H1 (cell line): ENCODE measurements at regions not wholly inside any gene's neighbourhood (a gene's known extent, or its start where the extent isn't known, plus 50 kb on each side); places are given as distances from the start of the nearest gene placed in this dataset.

ENCODE experiments used
- CTCF ChIA-PET: fragments of 300-600 bp; sonication (Branson Sonifier 250); formaldehyde crosslinking; loops from one replicate; lab custom pipeline; 2021; ENCODE audit not compliant: partially characterized antibody; lab: Charles Lee
- POLR2A ChIA-PET: fragments of 300-600 bp; sonication (Branson Sonifier 250); formaldehyde crosslinking; loops from one replicate; lab custom pipeline; 2021; ENCODE audit warnings: inconsistent platforms; ENCODE audit not compliant: partially characterized antibody; lab: Charles Lee
- DNase-seq, 2 experiments: peaks; one replicate each; pipeline versions ENCODE4 v3.0.0 to v3.0.0-alpha.2; 2010 to 2022; ENCODE audit warnings: low spot score in 2 of 2, low read depth in 1 of 2, mixed read lengths in 1 of 2
- FAIRE-seq: peaks from 2 replicates; lab custom pipeline; 2011; peaks lifted over from hg19 to GRCh38; lab: Jason Lieb, UNC
- H2AFZ ChIP-seq: 2 replicates; pipeline ENCODE4 v1.8.1; 2012; ENCODE audit warnings: low read length, inconsistent platforms
- H2AK5ac ChIP-seq: 2 replicates; pipeline ENCODE4 v1.6.1; 2013; ENCODE audit warnings: low read depth, low read length
- H2BK120ac ChIP-seq: replicated peaks from 2 replicates; pipeline ENCODE3; 2013; ENCODE audit warnings: low read depth, low read length, inconsistent platforms
- H2BK12ac ChIP-seq: 2 replicates; pipeline ENCODE4 v1.6.1; 2013; ENCODE audit warnings: low read depth, low read length
- H2BK15ac ChIP-seq: 2 replicates; pipeline ENCODE4 v1.6.1; 2013; ENCODE audit warnings: low read length
- H2BK20ac ChIP-seq: 2 replicates; pipeline ENCODE4 v1.6.1; 2013; ENCODE audit warnings: low read length
- H2BK5ac ChIP-seq: 2 replicates; pipeline ENCODE4 v1.6.1; 2013; ENCODE audit warnings: low read depth, low read length
- H3K14ac ChIP-seq: 2 replicates; pipeline ENCODE4 v1.6.1; 2013; ENCODE audit warnings: inconsistent platforms; ENCODE audit not compliant: insufficient read length
- H3K18ac ChIP-seq: 2 replicates; pipeline ENCODE4 v1.6.1; 2013; ENCODE audit warnings: low read length; ENCODE audit errors: extremely low read depth
- H3K23ac ChIP-seq: 2 replicates; pipeline ENCODE4 v1.6.1; 2013; ENCODE audit warnings: inconsistent platforms; ENCODE audit not compliant: insufficient read length
- H3K23me2 ChIP-seq: 2 replicates; pipeline ENCODE4 v1.6.1; 2013; ENCODE audit warnings: low read depth, low read length
- H3K27ac ChIP-seq: 2 replicates; pipeline ENCODE4 v1.6.1; 2011; ENCODE audit warnings: low read depth, low read length, inconsistent platforms
- H3K27me3 ChIP-seq, 4 experiments: replicated peaks in 1 of 4; 1 replicate in 1 of 4; 2 replicates in 3 of 4; pipeline versions ENCODE4 v1.6.1 to v1.8.1; 2011 to 2013; ENCODE audit warnings: low read length in 3 of 4, mild to moderate bottlenecking in 3 of 4, inconsistent platforms in 2 of 4, mixed read lengths in 2 of 4, moderate library complexity in 1 of 4; ENCODE audit not compliant: control insufficient read depth in 3 of 4, insufficient read depth in 3 of 4; ENCODE audit errors: extremely low read depth in 1 of 4
- H3K36me3 ChIP-seq, 4 experiments: 2 replicates each; pipeline versions ENCODE4 v1.6.1 to v1.8.1; 2011 to 2013; ENCODE audit warnings: mild to moderate bottlenecking in 4 of 4, low read length in 3 of 4, moderate library complexity in 2 of 4, control low read depth in 1 of 4, inconsistent platforms in 1 of 4; ENCODE audit not compliant: insufficient read depth in 4 of 4, control insufficient read depth in 2 of 4
- H3K4ac ChIP-seq: replicated peaks from 2 replicates; pipeline ENCODE3; 2013; ENCODE audit warnings: low read length, low read depth, mixed read lengths, inconsistent platforms; ENCODE audit not compliant: insufficient read length
- H3K4me1 ChIP-seq, 4 experiments: replicated peaks in 1 of 4; 1 replicate in 1 of 4; 2 replicates in 3 of 4; pipeline versions ENCODE4 v1.6.1 to v1.8.1; 2011 to 2013; ENCODE audit warnings: low read length in 3 of 4, inconsistent platforms in 2 of 4, mixed read lengths in 1 of 4; ENCODE audit not compliant: insufficient read depth in 4 of 4, control insufficient read depth in 3 of 4
- H3K4me2 ChIP-seq, 2 experiments: 2 replicates each; pipeline versions ENCODE4 v1.6.1 to v1.8.1; 2011 to 2013; ENCODE audit warnings: low read depth in 2 of 2, low read length in 2 of 2, control low read depth in 1 of 2, inconsistent platforms in 1 of 2, mild to moderate bottlenecking in 1 of 2; ENCODE audit not compliant: insufficient read depth in 1 of 2
- H3K4me3 ChIP-seq, 4 experiments: fragments of 200-600, 300-600 bp in 1 of 4; sonication (generic), shearing (Covaris generic), sonication (Bioruptor Twin) in 1 of 4; 2 replicates each; pipeline versions ENCODE4 v1.5.1 to v1.8.1; 2011 to 2016; ENCODE audit warnings: low read length in 4 of 4, low read depth in 3 of 4, control low read depth in 2 of 4, inconsistent platforms in 2 of 4, mild to moderate bottlenecking in 2 of 4, mixed read lengths in 1 of 4, moderate library complexity in 1 of 4; ENCODE audit not compliant: insufficient read depth in 2 of 4; ENCODE audit errors: extremely low read depth in 1 of 4
- H3K56ac ChIP-seq: replicated peaks from 2 replicates; pipeline ENCODE3; 2013; ENCODE audit warnings: low read depth, mild to moderate bottlenecking, mixed read lengths, low read length, inconsistent platforms; ENCODE audit not compliant: insufficient read length
- H3K79me1 ChIP-seq: 2 replicates; pipeline ENCODE4 v1.6.1; 2013; ENCODE audit warnings: low read depth, low read length, control low read depth
- H3K79me2 ChIP-seq, 2 experiments: 2 replicates each; pipeline versions ENCODE4 v1.6.1 to v1.8.1; 2012 to 2013; ENCODE audit warnings: low read length in 2 of 2, mild to moderate bottlenecking in 2 of 2, inconsistent platforms in 1 of 2; ENCODE audit not compliant: insufficient read depth in 2 of 2, control insufficient read depth in 1 of 2
- H3K9ac ChIP-seq, 4 experiments: replicated peaks in 1 of 4; 1 replicate in 1 of 4; 2 replicates in 3 of 4; pipeline versions ENCODE4 v1.6.1 to v1.8.1; 2011 to 2013; ENCODE audit warnings: low read depth in 3 of 4, low read length in 3 of 4, control low read depth in 2 of 4, mild to moderate bottlenecking in 2 of 4, moderate library complexity in 2 of 4, inconsistent platforms in 1 of 4; ENCODE audit errors: extremely low read depth in 1 of 4
- H3K9me3 ChIP-seq, 2 experiments: 2 replicates each; pipeline versions ENCODE4 v1.6.1 to v1.8.1; 2012 to 2013; ENCODE audit warnings: mild to moderate bottlenecking in 2 of 2, moderate library complexity in 2 of 2, control low read depth in 1 of 2, inconsistent platforms in 1 of 2, low read depth in 1 of 2, low read length in 1 of 2, mixed read lengths in 1 of 2; ENCODE audit not compliant: insufficient read depth in 2 of 2
- H4K20me1 ChIP-seq, 2 experiments: replicated peaks in 1 of 2; 2 replicates each; pipeline versions ENCODE3 to v1.8.1; 2011 to 2013; ENCODE audit warnings: inconsistent platforms in 2 of 2, low read length in 2 of 2, mild to moderate bottlenecking in 1 of 2; ENCODE audit not compliant: insufficient read depth in 2 of 2, control insufficient read depth in 1 of 2
- H4K5ac ChIP-seq: 2 replicates; pipeline ENCODE4 v1.6.1; 2013; ENCODE audit warnings: low read length, low read depth, mixed read lengths, inconsistent platforms; ENCODE audit not compliant: insufficient read length
- H4K8ac ChIP-seq: 2 replicates; pipeline ENCODE4 v1.8.0; 2013; ENCODE audit warnings: mild to moderate bottlenecking, moderate library complexity, low read length, inconsistent platforms; ENCODE audit not compliant: insufficient read depth; ENCODE audit errors: extremely low read depth
- H4K91ac ChIP-seq: replicated peaks from 2 replicates; pipeline ENCODE3; 2013; ENCODE audit warnings: low read length, mixed read lengths, inconsistent platforms; ENCODE audit not compliant: insufficient read length
- ASH2L ChIP-seq: fragments of 200-600, 300-600 bp; sonication (generic); IDR thresholded peaks from one replicate; pipeline ENCODE4 v1.7.1; 2017; ENCODE audit warnings: low read length
- EGR1 ChIP-seq: IDR thresholded peaks from 2 replicates; pipeline ENCODE4 v1.6.1; 2011; ENCODE audit warnings: low read depth, low read length, borderline replicate concordance
- GTF2F1 ChIP-seq: IDR thresholded peaks from 2 replicates; pipeline ENCODE4 v1.6.1; 2012; ENCODE audit warnings: low read depth, low read length, improper control_type of control experiment, borderline replicate concordance
- HDAC2 ChIP-seq, 2 experiments: fragments of 300-600 bp in 1 of 2; sonication (generic) in 1 of 2; IDR thresholded peaks; 2 replicates each; pipeline ENCODE4 v1.6.1; 2011 to 2012; ENCODE audit warnings: low read depth in 2 of 2, low read length in 2 of 2, mild to moderate bottlenecking in 2 of 2, moderate library complexity in 2 of 2, borderline replicate concordance in 1 of 2, inconsistent platforms in 1 of 2
- RFX5 ChIP-seq: IDR thresholded peaks from 2 replicates; pipeline ENCODE4 v1.6.1; 2011; ENCODE audit warnings: low read depth, low read length, improper control_type of control experiment, borderline replicate concordance
- RXRA ChIP-seq: IDR thresholded peaks from 2 replicates; pipeline ENCODE4 v1.6.1; 2011; ENCODE audit warnings: low read depth, mild to moderate bottlenecking, low read length, moderate library complexity; ENCODE audit not compliant: insufficient read depth
- TAF7 ChIP-seq: optimal IDR thresholded peaks from 2 replicates; pipeline ENCODE3; 2011; ENCODE audit warnings: low read depth, mild to moderate bottlenecking, inconsistent platforms, low read length, moderate library complexity, borderline replicate concordance
- ZNF274 ChIP-seq: IDR thresholded peaks from 2 replicates; pipeline ENCODE4 v1.7.0; 2012; ENCODE audit warnings: low read length, borderline replicate concordance; ENCODE audit errors: extremely low read depth
- WGBS, 2 experiments: shearing (Covaris generic) in 1 of 2; methylation state at CpG; one replicate each; pipeline versions ENCODE4 v1.1.6 to v1.1.7; 2013 to 2015; ENCODE audit warnings: low lambda C conversion rate in 2 of 2, mixed read lengths in 2 of 2, inconsistent platforms in 1 of 2, low coverage in 1 of 2, missing lambda C conversion rate in 1 of 2; ENCODE audit not compliant: insufficient replicate concordance in 2 of 2, insufficient coverage in 1 of 2, insufficient read length in 1 of 2; ENCODE audit errors: extremely low coverage in 1 of 2, missing lambda C conversion rate in 1 of 2; 5-methylcytosine and 5-hydroxymethylcytosine counted together
- TF ChIP-seq, protein P1 (sequence below): IDR thresholded peaks from 2 replicates; pipeline ENCODE4 v1.6.1; 2011; ENCODE audit warnings: low read depth, mild to moderate bottlenecking, low read length; ENCODE audit not compliant: insufficient read depth
- TF ChIP-seq, protein P2 (sequence below), 3 experiments: IDR thresholded peaks; 1 replicate in 2 of 3; 2 replicates in 1 of 3; pipeline versions ENCODE4 v1.5.1 to v1.6.1; 2011; ENCODE audit warnings: low read length in 3 of 3, mild to moderate bottlenecking in 3 of 3, inconsistent platforms in 2 of 3, low read depth in 1 of 3, moderate library complexity in 1 of 3; ENCODE audit not compliant: insufficient read depth in 1 of 3; ENCODE audit errors: control extremely low read depth in 1 of 3

DNA sequence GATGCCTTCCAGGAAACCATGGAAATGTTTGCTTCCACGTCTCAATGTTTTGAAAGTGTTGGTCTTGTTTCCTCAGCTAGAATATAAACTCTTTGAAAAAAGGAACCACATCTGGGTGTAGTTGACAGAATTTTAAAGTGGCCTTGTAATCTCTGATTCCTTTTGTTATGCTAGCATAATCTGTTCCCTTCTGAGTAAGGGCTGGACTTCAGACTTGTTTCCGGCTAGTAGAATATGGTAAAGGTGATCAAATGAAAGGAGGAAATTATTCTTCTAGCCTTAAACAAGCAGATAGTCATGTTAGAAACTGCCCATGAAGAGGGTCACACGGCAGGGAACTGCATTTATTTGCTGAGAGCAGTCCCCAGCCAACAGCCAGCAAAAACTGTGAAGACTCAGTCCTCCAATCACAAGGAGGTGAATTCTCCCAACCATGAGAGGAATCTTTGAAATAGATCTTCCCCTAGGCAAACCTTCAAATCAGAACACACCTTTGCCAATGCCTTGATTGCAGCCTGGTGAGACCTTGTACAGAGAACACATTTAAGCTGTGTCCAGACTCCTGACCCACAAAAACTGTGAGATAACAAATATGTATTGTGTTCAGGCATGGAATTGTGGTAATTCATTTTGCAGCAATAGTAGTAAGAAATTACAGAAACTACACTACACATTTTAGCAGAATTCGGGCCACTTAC lies 316.9 kb upstream of the SP8 start:
- Histone ChIP-seq H2AFZ (no peak overlapping the region), H2BK120ac (no peak overlapping the region), H2BK15ac (no peak overlapping the region), H3K36me3 (no peaks in the 10 kb centered on the region), H4K5ac (no peak overlapping the region), H3K9ac (no peak overlapping the region), H4K20me1 (no peaks in the 10 kb centered on the region), H3K18ac (no peak overlapping the region), H3K4me3 (no peak overlapping the region), H3K56ac (no peak overlapping the region), H2BK5ac (no peak overlapping the region), H3K23ac (no peak overlapping the region), H4K8ac (no peak overlapping the region), H3K79me1 (no peaks in the 10 kb centered on the region), H3K23me2 (no peaks in the 10 kb centered on the region), H3K14ac (no peak overlapping the region), H3K4ac (no peak overlapping the region), H2BK20ac (no peak overlapping the region), H4K91ac (no peak overlapping the region), H3K9me3 (no peaks in the 10 kb centered on the region), H2BK12ac (no peak overlapping the region), H3K4me1 (no peaks in the 10 kb centered on the region), H3K79me2 (no peaks in the 10 kb centered on the region), H3K27ac (no peak overlapping the region), H2AK5ac (no peak overlapping the region), H3K4me2 (no peak overlapping the region), H3K27me3 (no peaks in the 10 kb centered on the region)
- DNase-seq: no peak
- ChIA-PET CTCF (interaction anchor here (0.9 kb wide), 1 partner anchor 99 kb away, joined by 3 read pairs; no protein-coding TSS in a partner anchor), POLR2A (no interaction called here)
- 94% methylated on average over 4 of the region's 4 CpGs; no CpG with 5 or more reads in 1 of the 2 experiments for WGBS, 2 experiments
- FAIRE-seq: no peak
- TF ChIP-seq HDAC2 (IDR thresholded peaks at IDR 0.05; ENCODE audit: borderline replicate concordance in 1 of 2, low read depth in 2 of 2, low read length in 2 of 2): no peak
- TF ChIP-seq, protein P1, sequence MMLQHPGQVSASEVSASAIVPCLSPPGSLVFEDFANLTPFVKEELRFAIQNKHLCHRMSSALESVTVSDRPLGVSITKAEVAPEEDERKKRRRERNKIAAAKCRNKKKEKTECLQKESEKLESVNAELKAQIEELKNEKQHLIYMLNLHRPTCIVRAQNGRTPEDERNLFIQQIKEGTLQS: no peak
- no peak for TF ChIP-seq RXRA
- TF ChIP-seq RFX5: no peak
- no peak for TF ChIP-seq ZNF274
- TF ChIP-seq GTF2F1: no peak
- no peak for TF ChIP-seq EGR1
- no peak for TF ChIP-seq ASH2L
- no peak for TF ChIP-seq TAF7
- TF ChIP-seq, protein P2, sequence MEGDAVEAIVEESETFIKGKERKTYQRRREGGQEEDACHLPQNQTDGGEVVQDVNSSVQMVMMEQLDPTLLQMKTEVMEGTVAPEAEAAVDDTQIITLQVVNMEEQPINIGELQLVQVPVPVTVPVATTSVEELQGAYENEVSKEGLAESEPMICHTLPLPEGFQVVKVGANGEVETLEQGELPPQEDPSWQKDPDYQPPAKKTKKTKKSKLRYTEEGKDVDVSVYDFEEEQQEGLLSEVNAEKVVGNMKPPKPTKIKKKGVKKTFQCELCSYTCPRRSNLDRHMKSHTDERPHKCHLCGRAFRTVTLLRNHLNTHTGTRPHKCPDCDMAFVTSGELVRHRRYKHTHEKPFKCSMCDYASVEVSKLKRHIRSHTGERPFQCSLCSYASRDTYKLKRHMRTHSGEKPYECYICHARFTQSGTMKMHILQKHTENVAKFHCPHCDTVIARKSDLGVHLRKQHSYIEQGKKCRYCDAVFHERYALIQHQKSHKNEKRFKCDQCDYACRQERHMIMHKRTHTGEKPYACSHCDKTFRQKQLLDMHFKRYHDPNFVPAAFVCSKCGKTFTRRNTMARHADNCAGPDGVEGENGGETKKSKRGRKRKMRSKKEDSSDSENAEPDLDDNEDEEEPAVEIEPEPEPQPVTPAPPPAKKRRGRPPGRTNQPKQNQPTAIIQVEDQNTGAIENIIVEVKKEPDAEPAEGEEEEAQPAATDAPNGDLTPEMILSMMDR (IDR thresholded peaks at IDR 0.05; ENCODE audit: control extremely low read depth in 1 of 3, insufficient read depth in 1 of 3, low read depth in 1 of 3, low read length in 3 of 3): no peak
